Right ventricle myocardium inferior (tissue), 1 donor: ENCODE measurements at regions not wholly inside any gene's neighbourhood (a gene's known extent, or its start where the extent isn't known, plus 50 kb on each side); places are given as distances from the start of the nearest gene placed in this dataset. TPM values are rescaled to one million over a fixed set of nuclear protein-coding genes. Genes with fewer than 3 reads are reported as not detected.

ENCODE experiments used
- microRNA-seq: library from miRNA; unstranded; fragments of <30 nt; microRNA quantifications from one replicate; pipeline ENCODE4 v1.2.0, GENCODE V29; 2020
- donor health status: DM: no; HTN: yes; CAD: no; lungs with severe emphysema.

Small RNAs in the stretch of these regions (microRNA-seq; reads per million reads assigned to microRNA genes)
- not detected for gene MIR4693
